ENCODE measurements at regions not wholly inside any gene's neighbourhood (a gene's known extent, or its start where the extent isn't known, plus 50 kb on each side); places are given as distances from the start of the nearest gene placed in this dataset.
A peak's percentile ranks its signal among the peaks of the same experiment; 100 is the strongest.

DNA sequence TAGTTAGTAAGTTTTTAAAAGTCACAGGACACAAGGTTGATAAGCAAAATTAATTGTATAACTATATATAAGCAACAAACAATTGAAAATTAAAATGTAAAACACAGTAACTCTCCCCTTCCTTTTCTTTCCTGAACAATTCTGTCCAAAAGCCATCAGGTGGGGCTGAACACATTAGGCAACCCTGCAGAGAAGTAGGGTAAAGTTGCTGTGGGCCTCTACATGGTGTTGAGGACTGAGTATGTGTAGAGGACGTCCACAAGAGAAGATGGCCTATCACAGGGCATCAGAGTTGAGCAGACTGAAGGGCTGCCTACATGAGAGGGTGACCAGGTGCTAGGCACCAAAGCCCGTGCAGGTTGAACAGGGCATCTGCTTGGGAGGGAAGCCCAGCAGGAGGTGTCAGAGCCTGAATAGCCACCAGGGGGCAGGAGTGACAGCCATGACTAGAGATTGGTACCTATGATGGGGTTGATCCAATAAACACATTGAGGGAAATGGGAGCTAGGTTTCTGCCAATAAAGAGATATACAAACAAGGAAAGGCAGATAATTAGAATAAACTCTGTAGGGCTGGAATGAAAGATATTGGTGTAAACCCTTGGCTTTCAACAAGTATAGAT is 415.1 kb downstream of the NPIPA8 start:
- H3K27me3 Mint-ChIP-seq (ENCODE audit: low read depth) = no peaks in the 10 kb centered on the region

DNA sequence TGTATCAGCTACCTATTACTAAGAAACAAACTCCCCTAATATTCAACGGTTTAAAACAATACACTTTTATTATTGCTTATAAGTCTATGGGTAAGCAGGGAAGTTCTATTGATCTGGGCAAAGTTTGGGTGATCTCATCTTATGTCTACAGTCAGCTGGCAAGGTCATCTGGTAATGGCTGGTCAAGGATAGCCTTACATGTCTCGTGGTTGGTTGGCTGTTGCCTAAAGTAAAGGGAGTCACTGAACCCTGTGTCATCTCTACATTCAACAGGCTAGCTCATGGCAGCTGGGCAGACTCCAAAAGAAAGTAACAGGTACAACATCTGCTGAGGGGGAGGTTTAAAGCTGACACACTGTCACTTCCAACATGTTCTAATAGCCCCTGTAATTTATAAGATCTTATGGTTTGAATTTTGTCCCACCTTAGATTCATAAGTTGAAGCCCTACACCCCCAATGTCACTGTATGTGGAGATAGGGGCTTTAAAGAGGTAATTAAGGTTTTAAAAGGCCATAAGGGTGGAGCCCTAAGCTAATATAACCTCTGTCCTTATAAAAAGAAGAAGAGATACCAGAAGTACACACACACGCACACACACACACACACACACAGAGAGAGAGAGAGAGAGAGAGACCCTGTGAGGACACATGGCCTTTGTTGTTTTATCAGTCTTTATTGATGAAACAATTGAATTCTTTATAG is 419.1 kb downstream of the NPIPA8 start:
- Mint-ChIP-seq H3K4me1 (no peaks in the 10 kb centered on the region), H3K9me3 (peaks cover 63% of the 10 kb centered on the region), H3K27ac (no peak overlapping the region), H3K27me3 (ENCODE audit: low read depth) (no peaks in the 10 kb centered on the region; the same call in 1 of the 2 replicates), H3K36me3 (peaks cover 25% of the 10 kb centered on the region), H3K4me3 (no peak overlapping the region)
- no peak for DNase-seq (ENCODE audit: low spot score)
- ChIA-PET CTCF (interaction anchor here (1.2 kb wide), 1 partner anchor 13 kb away, joined by 3 read pairs; no protein-coding TSS in a partner anchor), POLR2A (no interaction called here)
- no peak for ATAC-seq
- TF ChIP-seq, protein P1, sequence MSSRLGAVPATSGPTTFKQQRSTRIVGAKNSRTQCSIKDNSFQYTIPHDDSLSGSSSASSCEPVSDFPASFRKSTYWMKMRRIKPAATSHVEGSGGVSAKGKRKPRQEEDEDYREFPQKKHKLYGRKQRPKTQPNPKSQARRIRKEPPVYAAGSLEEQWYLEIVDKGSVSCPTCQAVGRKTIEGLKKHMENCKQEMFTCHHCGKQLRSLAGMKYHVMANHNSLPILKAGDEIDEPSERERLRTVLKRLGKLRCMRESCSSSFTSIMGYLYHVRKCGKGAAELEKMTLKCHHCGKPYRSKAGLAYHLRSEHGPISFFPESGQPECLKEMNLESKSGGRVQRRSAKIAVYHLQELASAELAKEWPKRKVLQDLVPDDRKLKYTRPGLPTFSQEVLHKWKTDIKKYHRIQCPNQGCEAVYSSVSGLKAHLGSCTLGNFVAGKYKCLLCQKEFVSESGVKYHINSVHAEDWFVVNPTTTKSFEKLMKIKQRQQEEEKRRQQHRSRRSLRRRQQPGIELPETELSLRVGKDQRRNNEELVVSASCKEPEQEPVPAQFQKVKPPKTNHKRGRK (CRISPR knock-in tag; IDR thresholded peaks at IDR 0.05; ENCODE audit: borderline replicate concordance) = no peak
- TF ChIP-seq, protein P2, sequence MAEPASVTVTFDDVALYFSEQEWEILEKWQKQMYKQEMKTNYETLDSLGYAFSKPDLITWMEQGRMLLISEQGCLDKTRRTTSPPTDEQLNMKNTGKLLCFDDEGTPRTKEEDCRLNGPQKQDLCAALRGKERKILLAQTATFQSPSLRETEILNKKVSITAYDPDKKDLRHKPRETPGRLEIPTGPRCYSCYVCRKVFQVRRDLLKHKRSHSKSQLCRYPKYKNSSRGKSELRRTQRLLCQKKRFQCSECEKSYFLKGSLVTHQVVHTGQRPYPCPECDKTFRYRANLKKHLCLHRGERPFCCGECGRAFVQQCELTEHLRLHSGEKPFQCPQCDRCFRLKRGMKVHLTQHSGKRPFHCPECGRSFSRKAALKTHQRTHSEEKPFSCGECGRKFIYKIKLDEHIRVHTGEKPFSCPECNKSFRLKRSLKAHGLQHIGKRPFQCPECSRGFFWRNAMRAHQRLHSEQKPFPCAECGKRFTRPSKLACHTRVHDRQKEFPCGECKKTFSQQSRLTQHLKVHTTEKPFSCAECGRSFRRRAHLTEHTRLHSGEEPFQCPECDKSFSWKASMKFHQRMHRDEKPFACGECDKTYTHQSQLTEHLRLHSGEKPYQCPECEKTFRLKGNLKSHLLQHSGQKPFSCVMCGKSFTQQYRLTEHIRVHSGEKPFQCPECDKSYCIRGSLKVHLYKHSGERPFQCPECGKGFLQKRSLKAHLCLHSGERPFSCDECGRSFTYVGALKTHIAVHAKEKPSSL (CRISPR knock-in tag; conservative IDR thresholded peaks at IDR 0.05) = no peak
- TF ChIP-seq, protein P3, sequence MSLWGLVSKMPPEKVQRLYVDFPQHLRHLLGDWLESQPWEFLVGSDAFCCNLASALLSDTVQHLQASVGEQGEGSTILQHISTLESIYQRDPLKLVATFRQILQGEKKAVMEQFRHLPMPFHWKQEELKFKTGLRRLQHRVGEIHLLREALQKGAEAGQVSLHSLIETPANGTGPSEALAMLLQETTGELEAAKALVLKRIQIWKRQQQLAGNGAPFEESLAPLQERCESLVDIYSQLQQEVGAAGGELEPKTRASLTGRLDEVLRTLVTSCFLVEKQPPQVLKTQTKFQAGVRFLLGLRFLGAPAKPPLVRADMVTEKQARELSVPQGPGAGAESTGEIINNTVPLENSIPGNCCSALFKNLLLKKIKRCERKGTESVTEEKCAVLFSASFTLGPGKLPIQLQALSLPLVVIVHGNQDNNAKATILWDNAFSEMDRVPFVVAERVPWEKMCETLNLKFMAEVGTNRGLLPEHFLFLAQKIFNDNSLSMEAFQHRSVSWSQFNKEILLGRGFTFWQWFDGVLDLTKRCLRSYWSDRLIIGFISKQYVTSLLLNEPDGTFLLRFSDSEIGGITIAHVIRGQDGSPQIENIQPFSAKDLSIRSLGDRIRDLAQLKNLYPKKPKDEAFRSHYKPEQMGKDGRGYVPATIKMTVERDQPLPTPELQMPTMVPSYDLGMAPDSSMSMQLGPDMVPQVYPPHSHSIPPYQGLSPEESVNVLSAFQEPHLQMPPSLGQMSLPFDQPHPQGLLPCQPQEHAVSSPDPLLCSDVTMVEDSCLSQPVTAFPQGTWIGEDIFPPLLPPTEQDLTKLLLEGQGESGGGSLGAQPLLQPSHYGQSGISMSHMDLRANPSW (CRISPR knock-in tag; conservative IDR thresholded peaks at IDR 0.05; ENCODE audit: low read depth) = no peak
- no peak for TF ChIP-seq NR1H2 (CRISPR knock-in tag; IDR thresholded peaks at IDR 0.05)
- no peak for TF ChIP-seq ZNF263 (CRISPR knock-in tag; IDR thresholded peaks at IDR 0.05; ENCODE audit: low read depth)
- TF ChIP-seq, protein P4, sequence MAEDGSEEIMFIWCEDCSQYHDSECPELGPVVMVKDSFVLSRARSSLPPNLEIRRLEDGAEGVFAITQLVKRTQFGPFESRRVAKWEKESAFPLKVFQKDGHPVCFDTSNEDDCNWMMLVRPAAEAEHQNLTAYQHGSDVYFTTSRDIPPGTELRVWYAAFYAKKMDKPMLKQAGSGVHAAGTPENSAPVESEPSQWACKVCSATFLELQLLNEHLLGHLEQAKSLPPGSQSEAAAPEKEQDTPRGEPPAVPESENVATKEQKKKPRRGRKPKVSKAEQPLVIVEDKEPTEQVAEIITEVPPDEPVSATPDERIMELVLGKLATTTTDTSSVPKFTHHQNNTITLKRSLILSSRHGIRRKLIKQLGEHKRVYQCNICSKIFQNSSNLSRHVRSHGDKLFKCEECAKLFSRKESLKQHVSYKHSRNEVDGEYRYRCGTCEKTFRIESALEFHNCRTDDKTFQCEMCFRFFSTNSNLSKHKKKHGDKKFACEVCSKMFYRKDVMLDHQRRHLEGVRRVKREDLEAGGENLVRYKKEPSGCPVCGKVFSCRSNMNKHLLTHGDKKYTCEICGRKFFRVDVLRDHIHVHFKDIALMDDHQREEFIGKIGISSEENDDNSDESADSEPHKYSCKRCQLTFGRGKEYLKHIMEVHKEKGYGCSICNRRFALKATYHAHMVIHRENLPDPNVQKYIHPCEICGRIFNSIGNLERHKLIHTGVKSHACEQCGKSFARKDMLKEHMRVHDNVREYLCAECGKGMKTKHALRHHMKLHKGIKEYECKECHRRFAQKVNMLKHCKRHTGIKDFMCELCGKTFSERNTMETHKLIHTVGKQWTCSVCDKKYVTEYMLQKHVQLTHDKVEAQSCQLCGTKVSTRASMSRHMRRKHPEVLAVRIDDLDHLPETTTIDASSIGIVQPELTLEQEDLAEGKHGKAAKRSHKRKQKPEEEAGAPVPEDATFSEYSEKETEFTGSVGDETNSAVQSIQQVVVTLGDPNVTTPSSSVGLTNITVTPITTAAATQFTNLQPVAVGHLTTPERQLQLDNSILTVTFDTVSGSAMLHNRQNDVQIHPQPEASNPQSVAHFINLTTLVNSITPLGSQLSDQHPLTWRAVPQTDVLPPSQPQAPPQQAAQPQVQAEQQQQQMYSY (CRISPR knock-in tag; IDR thresholded peaks at IDR 0.05) = no peak
- no peak for TF ChIP-seq ZNF138 (CRISPR knock-in tag; conservative IDR thresholded peaks at IDR 0.05)
- no peak for TF ChIP-seq SMAD4 (CRISPR knock-in tag; IDR thresholded peaks at IDR 0.05)

More for the DNA sequence above, 415.1 kb downstream of the NPIPA8 start:
- CTCF ChIA-PET = interaction anchor here (0.6 to 1.4 kb wide), 8 partner anchors 8 to 454 kb away, joined by 3 to 8 read pairs (median 4); no protein-coding TSS in a partner anchor
- POLR2A ChIA-PET = no interaction called here
- H3K4me3 Mint-ChIP-seq = no peak overlapping the region
- ATAC-seq = peak; percentile 61
- no peak overlapping the region for H3K27ac Mint-ChIP-seq
- TF ChIP-seq, protein P5, sequence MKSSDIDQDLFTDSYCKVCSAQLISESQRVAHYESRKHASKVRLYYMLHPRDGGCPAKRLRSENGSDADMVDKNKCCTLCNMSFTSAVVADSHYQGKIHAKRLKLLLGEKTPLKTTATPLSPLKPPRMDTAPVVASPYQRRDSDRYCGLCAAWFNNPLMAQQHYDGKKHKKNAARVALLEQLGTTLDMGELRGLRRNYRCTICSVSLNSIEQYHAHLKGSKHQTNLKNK (CRISPR knock-in tag; IDR thresholded peaks at IDR 0.05) = no peak
- TF ChIP-seq, protein P6, sequence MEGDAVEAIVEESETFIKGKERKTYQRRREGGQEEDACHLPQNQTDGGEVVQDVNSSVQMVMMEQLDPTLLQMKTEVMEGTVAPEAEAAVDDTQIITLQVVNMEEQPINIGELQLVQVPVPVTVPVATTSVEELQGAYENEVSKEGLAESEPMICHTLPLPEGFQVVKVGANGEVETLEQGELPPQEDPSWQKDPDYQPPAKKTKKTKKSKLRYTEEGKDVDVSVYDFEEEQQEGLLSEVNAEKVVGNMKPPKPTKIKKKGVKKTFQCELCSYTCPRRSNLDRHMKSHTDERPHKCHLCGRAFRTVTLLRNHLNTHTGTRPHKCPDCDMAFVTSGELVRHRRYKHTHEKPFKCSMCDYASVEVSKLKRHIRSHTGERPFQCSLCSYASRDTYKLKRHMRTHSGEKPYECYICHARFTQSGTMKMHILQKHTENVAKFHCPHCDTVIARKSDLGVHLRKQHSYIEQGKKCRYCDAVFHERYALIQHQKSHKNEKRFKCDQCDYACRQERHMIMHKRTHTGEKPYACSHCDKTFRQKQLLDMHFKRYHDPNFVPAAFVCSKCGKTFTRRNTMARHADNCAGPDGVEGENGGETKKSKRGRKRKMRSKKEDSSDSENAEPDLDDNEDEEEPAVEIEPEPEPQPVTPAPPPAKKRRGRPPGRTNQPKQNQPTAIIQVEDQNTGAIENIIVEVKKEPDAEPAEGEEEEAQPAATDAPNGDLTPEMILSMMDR (IDR thresholded peaks at IDR 0.05) = peak; percentile 69
- peaks cover 9% of the 10 kb centered on the region for H3K4me1 Mint-ChIP-seq
- peaks cover 38% of the 10 kb centered on the region for H3K36me3 Mint-ChIP-seq
- DNase-seq (ENCODE audit: low spot score) = peak; percentile 71
- H3K9me3 Mint-ChIP-seq = peaks cover 64% of the 10 kb centered on the region

Measured in WTC11 (cell line).